ENCODE measurements at regions not wholly inside any gene's neighbourhood (a gene's known extent, or its start where the extent isn't known, plus 50 kb on each side); places are given as distances from the start of the nearest gene placed in this dataset.
A peak's percentile ranks its signal among the peaks of the same experiment; 100 is the strongest.

DNA sequence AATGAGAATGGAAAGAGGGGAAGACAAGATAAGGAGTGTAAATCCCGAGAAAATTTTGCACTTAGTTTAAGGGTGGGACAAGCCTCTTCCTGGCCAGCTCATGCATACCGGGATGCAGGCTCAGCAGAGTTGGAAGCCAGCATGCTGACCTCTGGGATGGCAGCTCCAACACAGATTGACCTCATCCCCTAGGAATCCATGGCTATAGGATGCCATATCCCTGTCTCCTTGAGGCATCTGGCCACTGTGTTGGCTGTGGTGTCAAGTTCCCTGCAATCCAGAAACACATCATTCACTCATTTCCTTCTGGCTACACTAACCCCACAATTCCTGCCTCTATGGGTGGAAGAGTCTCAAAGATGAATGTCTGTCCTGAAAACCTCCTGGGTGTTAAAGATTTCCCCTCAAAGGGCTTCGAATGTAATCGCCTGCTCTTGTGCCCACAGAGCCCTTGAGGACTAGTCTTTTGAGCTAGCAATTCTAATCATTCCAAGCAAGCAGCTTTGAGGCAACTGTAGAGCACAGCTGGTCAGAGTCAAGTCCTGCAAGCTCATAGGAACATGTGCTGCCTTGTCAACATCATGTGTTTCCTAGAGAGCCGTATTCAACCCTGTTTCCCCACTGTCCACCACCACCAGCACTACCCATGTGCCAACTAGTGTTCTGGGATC lies 141.4 kb downstream of the PMP22 start:
- TF ChIP-seq, protein P1, sequence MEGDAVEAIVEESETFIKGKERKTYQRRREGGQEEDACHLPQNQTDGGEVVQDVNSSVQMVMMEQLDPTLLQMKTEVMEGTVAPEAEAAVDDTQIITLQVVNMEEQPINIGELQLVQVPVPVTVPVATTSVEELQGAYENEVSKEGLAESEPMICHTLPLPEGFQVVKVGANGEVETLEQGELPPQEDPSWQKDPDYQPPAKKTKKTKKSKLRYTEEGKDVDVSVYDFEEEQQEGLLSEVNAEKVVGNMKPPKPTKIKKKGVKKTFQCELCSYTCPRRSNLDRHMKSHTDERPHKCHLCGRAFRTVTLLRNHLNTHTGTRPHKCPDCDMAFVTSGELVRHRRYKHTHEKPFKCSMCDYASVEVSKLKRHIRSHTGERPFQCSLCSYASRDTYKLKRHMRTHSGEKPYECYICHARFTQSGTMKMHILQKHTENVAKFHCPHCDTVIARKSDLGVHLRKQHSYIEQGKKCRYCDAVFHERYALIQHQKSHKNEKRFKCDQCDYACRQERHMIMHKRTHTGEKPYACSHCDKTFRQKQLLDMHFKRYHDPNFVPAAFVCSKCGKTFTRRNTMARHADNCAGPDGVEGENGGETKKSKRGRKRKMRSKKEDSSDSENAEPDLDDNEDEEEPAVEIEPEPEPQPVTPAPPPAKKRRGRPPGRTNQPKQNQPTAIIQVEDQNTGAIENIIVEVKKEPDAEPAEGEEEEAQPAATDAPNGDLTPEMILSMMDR (IDR thresholded peaks at IDR 0.05) = no peak
- H3K36me3 Mint-ChIP-seq (ENCODE audit: low read depth) = no peaks in the 10 kb centered on the region
- H3K27me3 Mint-ChIP-seq (ENCODE audit: insufficient read depth) = no peaks in the 10 kb centered on the region
- H3K4me1 Mint-ChIP-seq (ENCODE audit: low read depth) = peaks cover 51% of the 10 kb centered on the region
- DNase-seq = peak; percentile 82
- H3K27ac Mint-ChIP-seq = peak overlapping the region; percentile 86
- no peaks in the 10 kb centered on the region for H3K9me3 Mint-ChIP-seq
- H3K4me3 Mint-ChIP-seq = peak overlapping the region; percentile 57

DNA sequence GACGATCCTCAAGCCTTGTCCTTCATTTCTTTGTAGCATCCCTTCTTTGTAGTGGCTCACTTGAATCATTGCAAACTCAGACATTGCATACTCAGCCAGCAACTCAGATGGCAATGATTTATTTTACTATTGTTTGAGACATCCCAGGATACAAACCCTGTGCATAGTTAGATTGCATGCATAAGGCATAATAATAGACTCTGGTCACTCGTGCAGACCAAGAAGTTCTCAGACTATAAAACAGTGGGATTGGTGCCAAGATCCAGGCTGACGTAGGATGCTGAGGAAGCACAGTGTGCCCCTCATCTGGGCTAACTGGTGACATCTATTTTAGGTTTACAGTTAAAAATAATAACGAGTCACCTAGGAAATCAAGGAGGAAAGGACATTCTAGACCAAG lies 142.3 kb downstream of the PMP22 start:
- Mint-ChIP-seq H3K4me3 (peak overlapping the region; percentile 57), H3K4me1 (ENCODE audit: low read depth) (peaks cover 51% of the 10 kb centered on the region), H3K9me3 (no peaks in the 10 kb centered on the region), H3K36me3 (ENCODE audit: low read depth) (no peaks in the 10 kb centered on the region), H3K27ac (peak overlapping the region; percentile 86), H3K27me3 (ENCODE audit: insufficient read depth) (no peaks in the 10 kb centered on the region)
- TF ChIP-seq, protein P1 (IDR thresholded peaks at IDR 0.05) = no peak
- DNase-seq = peak; percentile 66

DNA sequence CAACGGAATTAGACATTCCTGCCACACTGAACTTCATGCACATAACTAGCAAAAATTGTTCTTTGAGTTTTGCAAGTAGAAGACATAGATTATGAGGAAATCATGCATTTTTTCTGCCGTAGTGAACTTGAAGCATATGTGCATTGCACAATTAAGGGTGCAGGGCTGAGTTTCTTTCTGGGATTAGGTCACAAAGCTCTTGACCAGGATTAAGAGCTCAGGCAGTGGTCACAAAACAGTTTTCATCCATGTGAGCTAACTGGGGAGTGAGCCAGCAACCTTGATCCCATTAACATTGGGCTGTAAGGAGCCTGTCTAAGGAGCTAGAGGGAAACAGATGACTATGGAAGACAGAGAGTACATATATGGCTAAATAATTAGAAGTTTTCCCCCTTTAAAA lies 143.7 kb downstream of the PMP22 start:
- Mint-ChIP-seq H3K4me3 (no peak overlapping the region), H3K36me3 (ENCODE audit: low read depth) (peaks cover 6% of the 10 kb centered on the region), H3K27me3 (ENCODE audit: insufficient read depth) (peaks cover 3% of the 10 kb centered on the region), H3K9me3 (peaks cover 3% of the 10 kb centered on the region), H3K4me1 (ENCODE audit: low read depth) (peaks cover 51% of the 10 kb centered on the region), H3K27ac (no peak overlapping the region)
- TF ChIP-seq, protein P1 (IDR thresholded peaks at IDR 0.05) = no peak
- no peak for DNase-seq

DNA sequence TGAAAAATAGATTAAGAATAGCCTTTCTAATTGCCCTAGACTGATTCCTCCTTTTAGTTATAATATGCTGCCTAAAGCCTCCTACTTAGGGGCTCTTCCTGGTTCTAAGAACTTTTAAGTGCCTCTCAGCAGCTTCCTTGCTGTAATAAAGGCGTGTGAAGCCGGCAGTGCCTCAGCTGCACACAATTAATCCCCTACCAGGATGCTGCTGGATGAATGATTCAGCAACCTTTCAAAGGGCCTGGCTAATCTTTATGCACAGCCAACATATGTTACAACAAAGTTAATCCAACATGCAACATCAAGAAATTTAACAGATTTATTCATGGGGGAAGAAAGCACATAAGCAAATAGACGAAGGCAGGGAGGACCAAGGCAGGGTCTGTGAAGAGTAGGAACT lies 145.2 kb downstream of the PMP22 start:
- no peak overlapping the region for H3K4me3 Mint-ChIP-seq
- H3K4me1 Mint-ChIP-seq (ENCODE audit: low read depth) = peaks cover 48% of the 10 kb centered on the region
- DNase-seq = peak; percentile 25
- peaks cover 12% of the 10 kb centered on the region for H3K9me3 Mint-ChIP-seq
- peaks cover 13% of the 10 kb centered on the region for H3K36me3 Mint-ChIP-seq (ENCODE audit: low read depth)
- H3K27ac Mint-ChIP-seq = no peak overlapping the region
- H3K27me3 Mint-ChIP-seq (ENCODE audit: insufficient read depth) = peaks cover 3% of the 10 kb centered on the region
- TF ChIP-seq, protein P1 (IDR thresholded peaks at IDR 0.05) = no peak

DNA sequence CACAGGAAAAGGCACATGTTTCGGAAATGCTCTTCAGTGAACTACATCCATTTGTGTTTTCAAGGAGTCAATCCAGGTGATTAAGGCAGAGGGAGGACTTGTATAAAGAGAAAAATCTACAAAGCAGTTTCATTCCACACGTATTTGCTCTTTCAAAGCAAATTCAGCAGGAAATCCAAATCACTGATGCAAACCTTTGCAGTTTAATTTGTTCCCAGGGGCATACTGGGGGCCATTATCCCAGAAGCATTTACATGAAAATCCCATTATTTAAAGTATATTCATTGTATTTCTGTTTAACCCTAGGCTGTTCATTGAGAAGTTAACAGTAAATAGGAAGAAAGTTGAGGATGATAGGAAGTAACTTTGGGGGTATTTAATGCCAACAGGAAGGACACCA lies 147.9 kb downstream of the PMP22 start:
- H3K27me3 Mint-ChIP-seq (ENCODE audit: insufficient read depth) = peaks cover 3% of the 10 kb centered on the region
- TF ChIP-seq, protein P1 (IDR thresholded peaks at IDR 0.05) = no peak
- no peak for DNase-seq
- peaks cover 37% of the 10 kb centered on the region for H3K4me1 Mint-ChIP-seq (ENCODE audit: low read depth)
- peaks cover 13% of the 10 kb centered on the region for H3K36me3 Mint-ChIP-seq (ENCODE audit: low read depth)
- peaks cover 12% of the 10 kb centered on the region for H3K9me3 Mint-ChIP-seq
- no peak overlapping the region for H3K4me3 Mint-ChIP-seq
- no peak overlapping the region for H3K27ac Mint-ChIP-seq
